Posterior vena cava (tissue), 2 donors: ENCODE measurements at regions not wholly inside any gene's neighbourhood (a gene's known extent, or its start where the extent isn't known, plus 50 kb on each side); places are given as distances from the start of the nearest gene placed in this dataset.
A peak's percentile ranks its signal among the peaks of the same experiment; 100 is the strongest.

Source experiments
- DNase-seq: peaks from one replicate; pipeline ENCODE4 v3.0.0-alpha.2; 2020; ENCODE audit warnings: low spot score
- intact Hi-C, 2 donors: fragments of 100-400 bp; cut with DNase I; formaldehyde crosslinking; loops; one replicate each; pipeline versions ENCODE4 v1.14.1 to v1.14.2; 2022 to 2023
- donor health status: DM: yes; HTN: yes; CAD: no.
- donor health status: DM: yes; HTN: yes; CAD: no.

GRCh38 chr5:173715607-173716006, 99.2 kb upstream of the BOD1 start:
- intact Hi-C loops, result no loop called here
- DNase-seq, result peak; percentile 22

GRCh38 chr5:173716058-173716682, 99.7 kb upstream of the BOD1 start:
- peak; percentile 50 for DNase-seq
- intact Hi-C loops, result no loop called here

GRCh38 chr5:173717959-173718358, 101.5 kb upstream of the BOD1 start:
- DNase-seq, result peak; percentile 77
- intact Hi-C loops, result no loop called here

GRCh38 chr5:173718469-173718868, 102.0 kb upstream of the BOD1 start:
- peak; percentile 38 for DNase-seq
- intact Hi-C loops, result no loop called here

- DNase-seq, result peak; percentile 47
- intact Hi-C loops, result no loop called here
Measured at GRCh38 chr5:173719731-173720082, 103.3 kb upstream of the BOD1 start.

- intact Hi-C loops, result no loop called here
- DNase-seq, result peak; percentile 37
Measured at GRCh38 chr5:173720286-173720952, 104.0 kb upstream of the BOD1 start.

GRCh38 chr5:173720953-173721600, 104.6 kb upstream of the BOD1 start:
- DNase-seq, result peak; percentile 55
- intact Hi-C loops, result no loop called here

- intact Hi-C loops, result no loop called here
- peak; percentile 30 for DNase-seq
Measured at GRCh38 chr5:173721601-173722232, 105.3 kb upstream of the BOD1 start.

- intact Hi-C loops, result no loop called here
- no peak for DNase-seq
Measured at GRCh38 chr5:173726846-173727557, 110.6 kb upstream of the BOD1 start.

GRCh38 chr5:173727839-173728778, 111.7 kb upstream of the BOD1 start:
- DNase-seq, result peak; percentile 18
- intact Hi-C loops, result no loop called here

- intact Hi-C loops, result no loop called here
- no peak for DNase-seq
Measured at GRCh38 chr5:173729079-173729765, 112.8 kb upstream of the BOD1 start.

- intact Hi-C loops, result no loop called here
Measured at GRCh38 chr5:173730632-173731298, 114.3 kb upstream of the BOD1 start.

GRCh38 chr5:173733021-173733420, 116.6 kb upstream of the BOD1 start:
- intact Hi-C loops, result no loop called here
- no peak for DNase-seq

More at GRCh38 chr5:173730632-173731298, 114.3 kb upstream of the BOD1 start:
- DNase-seq, result peak; percentile 78

GRCh38 chr5:173733425-173733824, 117.0 kb upstream of the BOD1 start:
- intact Hi-C loops, result no loop called here
- DNase-seq, result peak; percentile 57

- peak; percentile 81 for DNase-seq
- intact Hi-C loops, result no loop called here
Measured at GRCh38 chr5:173733831-173734501, 117.5 kb upstream of the BOD1 start.

- intact Hi-C loops, result no loop called here
Measured at GRCh38 chr5:173734716-173735115, 118.3 kb upstream of the BOD1 start.

GRCh38 chr5:173735184-173735583, 118.7 kb upstream of the BOD1 start:
- peak; percentile 77 for DNase-seq

More at GRCh38 chr5:173734716-173735115, 118.3 kb upstream of the BOD1 start:
- no peak for DNase-seq

More at GRCh38 chr5:173735184-173735583, 118.7 kb upstream of the BOD1 start:
- intact Hi-C loops, result no loop called here
